ENCODE measurements at regions not wholly inside any gene's neighbourhood (a gene's known extent, or its start where the extent isn't known, plus 50 kb on each side); places are given as distances from the start of the nearest gene placed in this dataset.
A peak's percentile ranks its signal among the peaks of the same experiment; 100 is the strongest.
"Not testable (repeated sequence)": the region's sequence is repeated elsewhere in the genome, so short reads cannot be mapped to it uniquely, and the experiment has no call there.

DNA sequence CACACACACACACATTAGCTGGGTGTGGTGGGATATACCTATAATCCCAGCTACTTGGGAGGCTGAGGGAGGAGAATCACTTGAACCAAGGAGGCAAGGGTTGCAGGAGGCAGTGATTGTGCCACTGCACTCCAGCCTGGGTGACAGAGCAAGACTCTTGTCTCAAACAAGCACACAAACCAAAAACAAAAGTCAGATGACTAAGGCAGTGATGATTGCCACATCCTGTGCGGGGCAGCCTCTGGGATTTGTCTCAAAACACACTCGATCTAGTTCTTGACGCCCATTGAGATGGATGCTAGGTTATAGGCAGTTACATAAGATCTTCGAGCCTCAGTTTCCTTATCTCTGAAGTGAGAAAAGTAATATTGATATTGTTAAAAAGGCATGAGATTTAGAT is 57.8 kb upstream of the NBPF8 start:
- not testable (repeated sequence) for H3K36me3 ChIP-seq (ENCODE audit: control insufficient read depth, insufficient read depth, low read length)
- no CpG with 5 or more reads among the region's 4 CpGs for WGBS (ENCODE audit: insufficient coverage)

GRCh38 chr1:120356170-120356569 is 58.7 kb upstream of the NBPF8 start:
- H3K36me3 ChIP-seq (ENCODE audit: control insufficient read depth, insufficient read depth, low read length); H3K9me3 ChIP-seq (ENCODE audit: control insufficient read depth, insufficient read depth, low read length); H3K27ac ChIP-seq (ENCODE audit: low read depth, low read length); H3K27me3 ChIP-seq (ENCODE audit: control insufficient read depth, insufficient read depth, low read length); H3K4me1 ChIP-seq (ENCODE audit: control insufficient read depth, insufficient read depth, low read length); H3K4me3 ChIP-seq (ENCODE audit: low read depth, low read length): not testable (repeated sequence)
- peak in 2 of 6 donors; percentile 0 to 29 for DNase-seq (ENCODE audit: low read depth in 4 of 6, low spot score in 6 of 6)
- no CpG with 5 or more reads among the region's 8 CpGs for WGBS (ENCODE audit: insufficient coverage)

More for the DNA sequence above, 57.8 kb upstream of the NBPF8 start:
- not testable (repeated sequence) for H3K27ac ChIP-seq (ENCODE audit: low read depth, low read length); H3K4me1 ChIP-seq (ENCODE audit: control insufficient read depth, insufficient read depth, low read length); DNase-seq (ENCODE audit: low read depth in 4 of 6, low spot score in 6 of 6); H3K4me3 ChIP-seq (ENCODE audit: low read depth, low read length); H3K9me3 ChIP-seq (ENCODE audit: control insufficient read depth, insufficient read depth, low read length); H3K27me3 ChIP-seq (ENCODE audit: control insufficient read depth, insufficient read depth, low read length)

GRCh38 chr1:120354618-120355184 is 60.1 kb upstream of the NBPF8 start:
- H3K9me3 ChIP-seq (ENCODE audit: control insufficient read depth, insufficient read depth, low read length); H3K36me3 ChIP-seq (ENCODE audit: control insufficient read depth, insufficient read depth, low read length); H3K27me3 ChIP-seq (ENCODE audit: control insufficient read depth, insufficient read depth, low read length); H3K4me1 ChIP-seq (ENCODE audit: control insufficient read depth, insufficient read depth, low read length): not testable (repeated sequence)
- DNase-seq (ENCODE audit: low read depth in 4 of 6, low spot score in 6 of 6): peak in 5 of 6 donors; percentile 13 to 91 (median 48)
- H3K27ac ChIP-seq (ENCODE audit: low read depth, low read length): peak overlapping the region; percentile 40
- H3K4me3 ChIP-seq (ENCODE audit: low read depth, low read length): peak overlapping the region; percentile 16
- no CpG with 5 or more reads among the region's 30 CpGs for WGBS (ENCODE audit: insufficient coverage)

DNA sequence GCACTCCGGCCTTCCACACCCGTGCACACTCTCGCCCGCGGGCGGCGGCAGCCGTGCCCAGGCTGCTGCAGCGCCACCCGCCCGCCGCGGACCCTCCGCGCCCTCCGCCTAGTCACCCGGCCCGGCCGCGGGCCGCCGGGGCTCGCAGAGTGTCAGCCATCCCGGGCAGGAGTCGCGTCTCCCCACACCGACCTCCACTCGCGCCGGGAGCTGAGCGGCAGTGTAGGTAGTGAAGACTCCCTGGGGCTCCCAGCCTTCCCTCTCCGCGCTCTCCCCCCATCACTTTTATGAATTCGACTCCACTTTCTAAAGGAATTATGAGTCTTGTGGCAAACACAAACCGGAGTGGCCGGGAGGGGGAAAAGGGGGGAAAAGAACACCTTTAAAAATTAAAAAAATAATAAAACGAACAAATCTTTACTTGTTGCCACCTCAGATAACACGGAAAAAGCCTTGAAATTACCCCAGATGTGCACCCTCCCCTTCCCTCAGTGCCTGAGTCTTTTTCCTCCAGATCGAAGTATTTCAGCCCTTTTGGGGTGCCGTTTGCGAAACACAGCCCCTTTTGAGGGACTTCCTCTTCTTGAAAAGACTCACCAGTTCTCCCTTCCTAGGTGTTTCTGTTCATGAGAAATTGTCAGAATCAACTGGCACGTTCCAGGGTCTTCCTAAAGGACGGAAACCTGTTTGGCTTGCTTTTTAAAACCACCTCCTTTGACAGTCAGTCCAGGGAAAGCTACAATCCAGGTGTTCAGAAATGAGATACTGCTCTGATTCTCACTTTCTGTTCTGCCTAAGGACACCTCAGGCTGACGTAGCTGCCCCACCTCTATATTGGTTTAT is 72.4 kb upstream of the NBPF8 start:
- not testable (repeated sequence) for H3K4me3 ChIP-seq (ENCODE audit: low read depth, low read length)

GRCh38 chr1:120341756-120342155 is 73.1 kb upstream of the NBPF8 start:
- H3K9me3 ChIP-seq (ENCODE audit: control insufficient read depth, insufficient read depth, low read length); H3K27ac ChIP-seq (ENCODE audit: low read depth, low read length); H3K4me1 ChIP-seq (ENCODE audit: control insufficient read depth, insufficient read depth, low read length); H3K27me3 ChIP-seq (ENCODE audit: control insufficient read depth, insufficient read depth, low read length); H3K36me3 ChIP-seq (ENCODE audit: control insufficient read depth, insufficient read depth, low read length): not testable (repeated sequence)
- DNase-seq (ENCODE audit: low read depth in 4 of 6, low spot score in 6 of 6): peak in 3 of 6 donors; percentile 14 to 37 (median 30)
- peak overlapping the region; percentile 42 for H3K4me3 ChIP-seq (ENCODE audit: low read depth, low read length)
- WGBS (ENCODE audit: insufficient coverage): no CpG with 5 or more reads among the region's 24 CpGs

More for the DNA sequence above, 72.4 kb upstream of the NBPF8 start:
- DNase-seq (ENCODE audit: low read depth in 4 of 6, low spot score in 6 of 6): peak in 2 of 6 donors; percentile 0
- H3K27ac ChIP-seq (ENCODE audit: low read depth, low read length); H3K27me3 ChIP-seq (ENCODE audit: control insufficient read depth, insufficient read depth, low read length); H3K4me1 ChIP-seq (ENCODE audit: control insufficient read depth, insufficient read depth, low read length); H3K36me3 ChIP-seq (ENCODE audit: control insufficient read depth, insufficient read depth, low read length); H3K9me3 ChIP-seq (ENCODE audit: control insufficient read depth, insufficient read depth, low read length): not testable (repeated sequence)
- WGBS (ENCODE audit: insufficient coverage): no CpG with 5 or more reads among the region's 44 CpGs

- not testable (repeated sequence) for DNase-seq (ENCODE audit: low read depth in 4 of 6, low spot score in 6 of 6); H3K4me1 ChIP-seq (ENCODE audit: control insufficient read depth, insufficient read depth, low read length); H3K27me3 ChIP-seq (ENCODE audit: control insufficient read depth, insufficient read depth, low read length); H3K36me3 ChIP-seq (ENCODE audit: control insufficient read depth, insufficient read depth, low read length); H3K9me3 ChIP-seq (ENCODE audit: control insufficient read depth, insufficient read depth, low read length); H3K27ac ChIP-seq (ENCODE audit: low read depth, low read length)
- WGBS (ENCODE audit: insufficient coverage): 0% methylated on average over 23 of the region's 78 CpGs
- H3K4me3 ChIP-seq (ENCODE audit: low read depth, low read length): peak overlapping the region; percentile 42
Observed at GRCh38 chr1:120340838-120341751, 73.7 kb upstream of the NBPF8 start.

DNA sequence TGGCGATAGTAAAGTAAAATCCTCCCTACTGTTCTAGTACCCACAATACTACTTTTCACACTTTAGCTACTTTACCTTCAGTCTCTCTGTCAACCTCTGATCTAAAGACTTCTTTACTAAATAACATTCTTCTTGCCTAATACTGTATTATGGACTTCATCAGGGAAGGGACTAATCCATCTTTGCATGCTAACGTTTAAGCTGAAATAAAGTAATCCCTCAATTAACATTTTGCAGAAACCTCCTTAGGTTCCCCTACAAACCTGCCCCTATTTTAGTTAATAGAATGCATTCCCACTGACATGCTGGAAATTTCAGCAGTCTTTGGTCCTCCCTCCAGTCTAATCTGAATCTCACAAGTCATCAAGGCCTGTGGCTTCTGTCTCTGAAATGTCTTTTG is 99.1 kb upstream of the NBPF8 start:
- not testable (repeated sequence) for H3K4me1 ChIP-seq (ENCODE audit: control insufficient read depth, insufficient read depth, low read length); DNase-seq (ENCODE audit: low read depth in 4 of 6, low spot score in 6 of 6); H3K9me3 ChIP-seq (ENCODE audit: control insufficient read depth, insufficient read depth, low read length); H3K27ac ChIP-seq (ENCODE audit: low read depth, low read length); H3K27me3 ChIP-seq (ENCODE audit: control insufficient read depth, insufficient read depth, low read length); H3K4me3 ChIP-seq (ENCODE audit: low read depth, low read length); H3K36me3 ChIP-seq (ENCODE audit: control insufficient read depth, insufficient read depth, low read length)
- WGBS (ENCODE audit: insufficient coverage): no CpG with 5 or more reads among the region's 2 CpGs

GRCh38 chr1:120311930-120312329 is 102.9 kb upstream of the NBPF8 start:
- H3K27me3 ChIP-seq (ENCODE audit: control insufficient read depth, insufficient read depth, low read length); H3K4me1 ChIP-seq (ENCODE audit: control insufficient read depth, insufficient read depth, low read length); H3K36me3 ChIP-seq (ENCODE audit: control insufficient read depth, insufficient read depth, low read length); H3K4me3 ChIP-seq (ENCODE audit: low read depth, low read length); H3K27ac ChIP-seq (ENCODE audit: low read depth, low read length); H3K9me3 ChIP-seq (ENCODE audit: control insufficient read depth, insufficient read depth, low read length); DNase-seq (ENCODE audit: low read depth in 4 of 6, low spot score in 6 of 6): not testable (repeated sequence)
- WGBS (ENCODE audit: insufficient coverage): no CpG with 5 or more reads among the region's 2 CpGs

GRCh38 chr1:120308940-120309578 is 105.8 kb upstream of the NBPF8 start:
- not testable (repeated sequence) for H3K4me3 ChIP-seq (ENCODE audit: low read depth, low read length); H3K4me1 ChIP-seq (ENCODE audit: control insufficient read depth, insufficient read depth, low read length); H3K9me3 ChIP-seq (ENCODE audit: control insufficient read depth, insufficient read depth, low read length); H3K27ac ChIP-seq (ENCODE audit: low read depth, low read length); H3K36me3 ChIP-seq (ENCODE audit: control insufficient read depth, insufficient read depth, low read length); H3K27me3 ChIP-seq (ENCODE audit: control insufficient read depth, insufficient read depth, low read length); DNase-seq (ENCODE audit: low read depth in 4 of 6, low spot score in 6 of 6)
- no CpG with 5 or more reads among the region's 1 CpG for WGBS (ENCODE audit: insufficient coverage)

All from spinal cord (tissue), 9 donors.